ENCODE measurements at regions not wholly inside any gene's neighbourhood (a gene's known extent, or its start where the extent isn't known, plus 50 kb on each side); places are given as distances from the start of the nearest gene placed in this dataset.

GRCh38 chr15:70469651-70470555, 293.5 kb downstream of the UACA start:
- no peak overlapping the region for H3K27ac ChIP-seq
- H3K27me3 ChIP-seq (ENCODE audit: insufficient read depth, low read depth, severe bottlenecking): no peaks in the 10 kb centered on the region
- TF ChIP-seq CTCF (IDR thresholded peaks at IDR 0.05; ENCODE audit: low read depth, low read length): no peak
- no peak overlapping the region for H3K4me3 ChIP-seq (ENCODE audit: low read depth, low read length)
- no peak for DNase-seq
- no peaks in the 10 kb centered on the region for H3K36me3 ChIP-seq
- H3K9me3 ChIP-seq (ENCODE audit: severe bottlenecking): no peaks in the 10 kb centered on the region

GRCh38 chr15:70469182-70469581, 294.2 kb downstream of the UACA start:
- Histone ChIP-seq H3K27me3 (ENCODE audit: insufficient read depth, low read depth, severe bottlenecking) (no peaks in the 10 kb centered on the region), H3K4me3 (ENCODE audit: low read depth, low read length) (no peak overlapping the region), H3K27ac (no peak overlapping the region), H3K36me3 (no peaks in the 10 kb centered on the region), H3K9me3 (ENCODE audit: severe bottlenecking) (no peaks in the 10 kb centered on the region)
- TF ChIP-seq CTCF (IDR thresholded peaks at IDR 0.05; ENCODE audit: low read depth, low read length): no peak
- no peak for DNase-seq

GRCh38 chr15:70466895-70467529, 296.3 kb downstream of the UACA start:
- Histone ChIP-seq H3K27me3 (ENCODE audit: insufficient read depth, low read depth, severe bottlenecking) (no peaks in the 10 kb centered on the region), H3K36me3 (no peaks in the 10 kb centered on the region), H3K4me3 (ENCODE audit: low read depth, low read length) (no peak overlapping the region), H3K27ac (no peak overlapping the region), H3K9me3 (ENCODE audit: severe bottlenecking) (no peaks in the 10 kb centered on the region)
- DNase-seq: peak; percentile 73
- TF ChIP-seq CTCF (IDR thresholded peaks at IDR 0.05; ENCODE audit: low read depth, low read length): peak; percentile 78

GRCh38 chr15:70466305-70466704, 297.1 kb downstream of the UACA start:
- Histone ChIP-seq H3K4me3 (ENCODE audit: low read depth, low read length) (no peak overlapping the region), H3K9me3 (ENCODE audit: severe bottlenecking) (no peaks in the 10 kb centered on the region), H3K36me3 (no peaks in the 10 kb centered on the region), H3K27ac (no peak overlapping the region), H3K27me3 (ENCODE audit: insufficient read depth, low read depth, severe bottlenecking) (no peaks in the 10 kb centered on the region)
- TF ChIP-seq CTCF (IDR thresholded peaks at IDR 0.05; ENCODE audit: low read depth, low read length): no peak
- peak; percentile 39 for DNase-seq

- no peak for TF ChIP-seq CTCF (IDR thresholded peaks at IDR 0.05; ENCODE audit: low read depth, low read length)
- H3K27ac ChIP-seq: no peak overlapping the region
- no peaks in the 10 kb centered on the region for H3K27me3 ChIP-seq (ENCODE audit: insufficient read depth, low read depth, severe bottlenecking)
Observed at GRCh38 chr15:70465812-70466211, 297.5 kb downstream of the UACA start.

More at GRCh38 chr15:70465812-70466211, 297.5 kb downstream of the UACA start:
- DNase-seq: no peak
- H3K36me3 ChIP-seq: no peaks in the 10 kb centered on the region
- H3K9me3 ChIP-seq (ENCODE audit: severe bottlenecking): no peaks in the 10 kb centered on the region
- no peak overlapping the region for H3K4me3 ChIP-seq (ENCODE audit: low read depth, low read length)

Measured in WERI-Rb-1 (cell line).